ENCODE measurements at regions not wholly inside any gene's neighbourhood (a gene's known extent, or its start where the extent isn't known, plus 50 kb on each side); places are given as distances from the start of the nearest gene placed in this dataset.
"Not testable (repeated sequence)": the region's sequence is repeated elsewhere in the genome, so short reads cannot be mapped to it uniquely, and the experiment has no call there.

DNA sequence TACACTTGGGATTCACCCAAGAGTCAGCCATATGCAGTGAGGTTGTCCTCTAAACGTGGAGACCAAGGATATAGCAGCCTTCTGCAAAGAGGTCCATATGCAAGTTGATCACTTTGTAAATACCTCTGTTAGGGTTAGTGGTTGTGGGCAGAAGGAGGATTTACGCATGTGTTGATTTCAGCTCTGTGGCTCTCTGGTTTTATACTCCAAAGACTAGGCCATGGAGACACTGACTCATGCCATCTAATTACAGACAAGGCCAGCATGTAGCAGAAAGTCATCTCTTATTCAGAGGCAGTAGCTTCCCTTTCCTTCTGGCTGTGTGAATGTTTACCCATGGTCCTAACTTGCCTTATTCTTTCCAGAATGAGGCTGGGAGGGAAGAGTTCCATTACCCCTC, 140.9 kb upstream of the GOLGA6L4 start:
- intact Hi-C loops (cut with micrococcal nuclease): not testable (repeated sequence)

DNA sequence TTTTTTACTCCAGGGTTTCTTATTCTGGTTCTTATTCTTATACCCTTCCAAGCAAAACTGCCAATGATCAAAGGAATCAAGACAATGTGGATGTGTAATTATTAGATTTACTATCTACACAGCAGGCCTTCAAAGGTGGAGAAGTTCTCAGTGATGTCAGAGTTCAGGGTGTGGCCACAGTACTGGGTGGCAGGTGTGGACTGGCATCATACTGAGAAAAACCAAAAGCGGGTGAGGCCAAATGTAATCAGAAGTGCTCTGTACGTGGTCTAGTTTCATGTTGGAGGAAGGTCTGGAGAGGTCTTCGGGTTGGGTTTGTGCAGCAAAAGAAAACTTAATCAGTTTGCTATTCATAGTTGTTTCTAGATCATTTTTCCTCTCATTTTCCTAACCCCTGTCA, 138.5 kb upstream of the GOLGA6L4 start:
- intact Hi-C loops (cut with micrococcal nuclease): not testable (repeated sequence)

DNA sequence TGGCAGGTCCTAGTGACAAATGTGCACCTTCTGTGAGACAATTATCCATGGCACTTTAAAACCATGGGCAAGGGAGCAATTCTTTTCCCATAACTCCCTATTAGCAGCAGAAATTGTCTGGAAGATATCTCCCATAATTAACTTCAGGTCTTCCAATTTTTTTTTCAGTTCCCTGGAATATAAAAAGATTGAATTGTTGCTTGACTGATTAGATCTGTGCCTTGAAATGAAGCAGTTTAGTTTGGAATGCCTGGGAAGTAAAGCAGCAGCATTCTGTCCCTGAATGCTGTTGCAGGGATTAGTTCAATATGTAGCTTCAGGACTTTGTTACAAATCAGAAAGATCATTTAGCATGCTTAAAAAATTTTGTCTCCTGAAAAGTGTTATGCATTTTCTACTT, 137.0 kb upstream of the GOLGA6L4 start:
- intact Hi-C loops (cut with micrococcal nuclease): no loop called here

DNA sequence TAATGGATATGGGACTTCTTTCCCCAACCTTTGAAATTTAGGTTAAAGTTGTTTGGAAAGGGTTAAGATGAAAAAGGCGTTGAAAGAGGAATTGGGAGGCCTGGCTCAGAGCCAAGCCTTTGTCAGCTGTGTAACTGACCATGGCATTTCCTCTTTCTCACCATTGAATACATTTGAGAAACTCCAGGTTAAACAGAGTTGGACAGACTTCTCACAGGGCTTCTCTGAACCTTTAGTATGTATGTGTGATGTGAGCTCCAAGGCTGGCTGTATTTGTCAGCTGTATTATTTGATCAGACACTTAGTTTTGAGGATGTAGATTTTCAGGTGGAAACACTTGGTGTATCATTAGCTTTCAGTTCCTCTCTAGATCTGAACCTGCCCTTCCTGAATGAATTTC, 136.4 kb upstream of the GOLGA6L4 start:
- intact Hi-C loops (cut with micrococcal nuclease): no loop called here

DNA sequence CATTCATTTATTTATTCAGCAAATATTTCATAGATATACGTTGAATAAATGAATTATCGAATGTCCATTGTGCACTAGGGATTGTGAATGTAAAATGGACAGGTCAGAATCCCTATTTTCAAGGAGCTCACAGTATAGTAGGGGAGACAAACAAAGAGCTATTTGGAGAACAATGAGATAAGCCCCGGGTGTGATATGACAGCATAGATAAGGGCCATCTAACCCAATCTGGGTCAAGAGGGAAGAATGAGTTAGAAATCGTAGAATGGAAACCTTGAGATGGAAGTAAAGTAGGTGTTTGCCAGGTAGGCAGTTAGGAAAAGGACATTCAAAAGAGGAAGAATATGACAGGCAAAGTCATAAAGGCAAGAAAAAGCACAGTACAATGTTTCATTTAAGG, 132.2 kb upstream of the GOLGA6L4 start:
- intact Hi-C loops (cut with micrococcal nuclease): loop anchor here (10.0 kb wide), 1 partner anchor 1869 kb away; no protein-coding TSS in a partner anchor

DNA sequence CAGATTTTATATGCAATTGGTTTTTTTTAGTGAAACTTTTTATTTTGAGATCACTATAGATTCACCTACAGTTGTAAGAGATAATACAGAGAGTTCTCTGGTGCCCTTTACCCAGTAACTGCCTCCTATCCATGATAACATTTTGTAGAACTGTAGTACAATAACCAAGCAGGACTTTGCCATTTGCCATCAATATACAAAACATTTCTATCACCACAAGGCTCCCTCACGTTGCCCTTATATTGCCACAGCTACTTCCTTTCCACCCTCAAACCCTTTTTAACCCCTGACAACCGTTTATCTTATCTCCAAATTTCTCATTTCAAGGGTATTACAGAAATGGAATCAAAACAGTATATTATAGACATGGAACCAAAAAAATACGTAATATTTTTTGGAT, 130.7 kb upstream of the GOLGA6L4 start:
- intact Hi-C loops (cut with micrococcal nuclease): loop anchor here (10.0 kb wide), 1 partner anchor 1870 kb away; no protein-coding TSS in a partner anchor

DNA sequence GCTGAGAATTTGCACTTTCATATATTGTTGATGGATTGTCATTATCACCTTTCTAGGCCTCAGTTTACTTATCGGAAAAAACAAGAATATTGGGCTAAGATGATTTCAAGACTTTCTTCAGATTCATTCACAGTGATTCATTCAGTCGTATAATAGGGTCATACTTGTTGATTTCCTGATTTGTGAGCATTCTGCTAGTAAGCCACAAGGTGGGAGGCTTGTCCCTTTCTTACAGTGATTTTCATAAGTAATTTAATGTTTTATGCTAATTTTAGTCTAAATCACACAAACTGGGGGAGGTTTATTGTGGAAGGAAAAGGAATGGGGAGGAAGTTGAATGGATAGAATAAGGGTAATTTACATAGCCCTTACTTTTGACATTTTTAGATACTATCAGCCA, 126.8 kb upstream of the GOLGA6L4 start:
- intact Hi-C loops (cut with micrococcal nuclease): loop anchor here (10.0 kb wide), 1 partner anchor 1874 kb away; no protein-coding TSS in a partner anchor

DNA sequence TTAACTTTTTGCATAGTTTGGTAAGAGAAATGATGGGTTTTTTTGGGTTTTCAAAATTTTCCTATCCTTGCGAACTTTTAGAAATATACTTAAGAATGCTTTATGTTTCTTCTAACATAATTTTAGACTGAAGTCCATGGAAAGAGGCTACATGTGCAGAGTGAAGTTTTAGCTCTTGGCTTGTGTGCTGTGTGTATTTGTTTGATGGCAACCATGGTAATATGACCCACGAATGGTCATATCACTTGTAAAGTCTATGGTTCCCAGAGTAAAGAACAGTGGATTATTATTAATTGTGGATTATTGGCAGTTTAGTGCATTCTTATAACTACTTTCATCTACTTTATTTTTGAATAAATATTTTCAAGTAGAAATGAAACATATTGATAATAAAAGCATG, 124.0 kb upstream of the GOLGA6L4 start:
- intact Hi-C loops (cut with micrococcal nuclease): no loop called here

DNA sequence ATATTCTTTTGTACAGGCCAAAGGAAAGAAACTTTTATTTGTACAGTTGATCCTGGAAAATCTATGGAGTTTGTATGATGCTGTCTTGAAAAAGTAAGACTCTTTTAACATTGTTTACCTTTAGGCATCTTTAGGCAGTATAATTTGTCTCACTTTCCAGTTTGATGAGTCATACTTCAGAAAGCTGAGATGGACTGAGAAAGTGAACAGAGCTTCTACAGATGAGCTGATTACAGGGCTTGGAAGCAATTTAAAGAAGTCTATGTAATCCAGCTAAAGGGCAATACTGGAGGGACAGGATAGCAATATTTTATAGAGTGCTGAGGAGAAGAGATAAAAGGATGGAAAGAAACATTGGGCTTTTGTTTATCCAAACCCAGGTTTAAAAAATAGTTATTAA, 123.5 kb upstream of the GOLGA6L4 start:
- intact Hi-C loops (cut with micrococcal nuclease): no loop called here

DNA sequence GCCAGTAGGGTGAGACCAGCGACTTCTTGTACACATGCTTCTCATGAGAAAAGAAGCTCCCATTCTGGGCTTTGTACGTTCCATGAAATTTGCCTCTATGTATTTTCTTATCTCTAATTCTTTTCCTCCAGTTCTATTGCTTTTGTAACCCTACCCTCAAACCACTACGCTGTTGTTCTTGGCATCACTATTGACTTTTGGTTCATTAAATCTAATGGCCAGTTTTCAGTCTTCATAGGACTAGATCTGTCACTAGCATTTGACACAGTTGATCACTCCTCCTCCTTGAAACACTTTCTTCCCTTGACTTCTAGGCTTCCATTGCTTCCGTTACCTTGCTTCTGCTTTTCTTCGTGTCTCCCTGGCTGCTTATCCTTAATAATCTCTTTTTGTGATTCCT, 121.7 kb upstream of the GOLGA6L4 start:
- intact Hi-C loops (cut with micrococcal nuclease): no loop called here

DNA sequence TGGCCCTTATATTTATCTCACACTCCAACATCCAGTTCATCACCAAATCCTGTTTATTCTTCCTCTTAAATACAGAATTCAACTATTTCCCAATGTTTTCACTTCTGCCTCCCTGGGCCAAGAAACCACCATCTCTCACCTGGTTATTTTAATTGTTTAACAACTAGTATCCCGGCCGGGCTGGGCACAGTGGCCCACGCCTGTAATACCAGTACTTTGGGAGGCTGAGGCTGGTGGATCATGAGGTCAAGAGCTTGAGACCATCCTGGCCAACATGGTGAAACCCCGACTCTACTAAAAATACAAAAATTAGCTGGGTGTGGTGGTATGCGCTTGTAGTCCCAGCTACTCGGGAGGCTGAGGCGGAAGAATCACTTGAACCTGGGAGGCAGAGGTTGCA, 120.9 kb upstream of the GOLGA6L4 start:
- intact Hi-C loops (cut with micrococcal nuclease): not testable (repeated sequence)

DNA sequence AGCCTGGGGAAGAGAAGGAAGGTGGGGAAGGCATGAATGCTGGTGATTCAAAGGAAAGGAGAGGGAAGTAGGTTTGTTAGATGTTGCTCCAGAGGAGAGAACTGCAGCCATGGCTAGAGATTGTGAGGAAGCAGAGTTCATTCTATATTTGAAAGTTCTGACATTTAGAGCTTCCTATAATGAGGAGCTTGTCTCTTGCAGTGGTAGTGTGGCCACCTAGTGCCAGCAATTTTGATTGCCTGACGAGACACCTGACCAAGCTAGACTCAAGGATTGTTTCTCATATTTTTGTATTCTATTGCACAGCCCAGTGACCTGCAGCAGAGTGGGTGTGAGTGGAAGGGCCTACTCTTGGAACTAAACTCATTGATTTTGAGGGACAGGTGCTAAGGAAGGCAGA, 116.2 kb upstream of the GOLGA6L4 start:
- intact Hi-C loops (cut with micrococcal nuclease): not testable (repeated sequence)

DNA sequence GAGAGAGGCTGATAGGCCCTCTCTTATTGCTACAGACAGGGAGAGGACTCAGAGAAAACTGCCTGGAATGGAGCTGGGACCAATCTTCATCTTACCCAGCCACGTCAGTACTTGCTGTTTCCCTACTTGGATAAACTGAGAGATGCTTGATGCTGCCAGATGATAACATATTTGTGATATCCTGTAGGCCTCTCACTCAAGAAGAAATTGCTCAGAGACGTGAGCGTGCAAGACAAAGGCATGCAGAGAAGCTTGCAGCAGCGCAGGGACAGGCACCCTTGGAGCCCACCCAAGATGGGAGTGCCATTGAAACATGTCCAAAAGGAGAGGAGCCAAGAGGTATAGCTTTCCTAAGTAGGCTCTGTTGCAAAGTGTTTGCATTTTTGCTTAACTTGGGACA, 114.7 kb upstream of the GOLGA6L4 start:
- intact Hi-C loops (cut with micrococcal nuclease): not testable (repeated sequence)

DNA sequence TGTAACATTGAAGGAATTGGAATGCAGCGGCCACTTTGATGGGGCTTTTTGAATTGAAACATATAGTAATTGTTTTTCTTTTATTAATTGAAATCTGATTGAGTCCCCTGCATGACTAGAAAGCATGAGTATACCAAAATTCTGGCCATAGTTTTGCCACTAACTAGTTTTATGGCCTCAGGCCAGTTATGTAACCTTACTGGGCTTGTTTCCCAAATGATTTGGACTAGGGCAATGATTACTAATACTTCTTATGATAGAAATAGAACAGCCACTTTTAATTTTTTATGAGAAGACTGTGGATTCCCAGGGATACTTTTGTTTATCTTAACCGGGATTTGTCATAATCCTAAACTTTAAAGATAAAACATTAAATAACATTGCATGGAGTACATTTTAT, 106.9 kb upstream of the GOLGA6L4 start:
- intact Hi-C loops (cut with micrococcal nuclease): not testable (repeated sequence)

DNA sequence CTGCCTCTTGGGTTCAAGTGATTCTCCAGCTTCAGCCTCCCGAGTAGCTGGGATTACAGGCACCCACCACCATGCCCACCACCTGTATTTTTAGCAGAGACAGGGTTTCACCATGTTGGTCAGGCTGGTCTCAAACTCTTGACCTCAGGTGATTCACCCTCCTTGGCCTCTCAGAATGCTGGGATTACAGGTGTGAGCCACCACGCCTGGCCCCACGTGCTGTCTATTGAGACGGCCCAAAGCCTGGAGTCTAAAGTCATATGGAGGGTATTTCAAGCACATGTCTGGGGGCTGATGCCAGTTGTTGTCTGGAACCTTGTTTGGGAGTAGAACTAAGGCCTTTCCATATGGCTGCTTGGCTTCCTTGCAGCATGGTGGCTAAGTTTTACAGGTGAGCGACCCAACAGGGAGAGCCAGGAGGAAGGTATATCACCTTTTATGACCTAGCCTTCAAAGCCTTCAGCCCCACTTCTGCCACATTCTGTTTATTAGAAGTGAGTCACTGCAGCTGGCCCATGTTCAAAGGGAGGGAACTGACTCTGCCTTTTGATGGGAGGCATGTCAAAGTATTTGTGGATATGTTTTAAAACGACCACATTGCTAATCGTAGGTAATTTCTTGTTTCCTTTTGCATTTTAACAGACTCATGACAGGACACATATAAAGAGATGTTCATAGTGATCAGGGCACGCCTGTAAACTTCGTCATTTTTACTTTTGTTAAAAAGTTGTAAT, 105.3 kb upstream of the GOLGA6L4 start:
- intact Hi-C loops (cut with micrococcal nuclease): not testable (repeated sequence)

DNA sequence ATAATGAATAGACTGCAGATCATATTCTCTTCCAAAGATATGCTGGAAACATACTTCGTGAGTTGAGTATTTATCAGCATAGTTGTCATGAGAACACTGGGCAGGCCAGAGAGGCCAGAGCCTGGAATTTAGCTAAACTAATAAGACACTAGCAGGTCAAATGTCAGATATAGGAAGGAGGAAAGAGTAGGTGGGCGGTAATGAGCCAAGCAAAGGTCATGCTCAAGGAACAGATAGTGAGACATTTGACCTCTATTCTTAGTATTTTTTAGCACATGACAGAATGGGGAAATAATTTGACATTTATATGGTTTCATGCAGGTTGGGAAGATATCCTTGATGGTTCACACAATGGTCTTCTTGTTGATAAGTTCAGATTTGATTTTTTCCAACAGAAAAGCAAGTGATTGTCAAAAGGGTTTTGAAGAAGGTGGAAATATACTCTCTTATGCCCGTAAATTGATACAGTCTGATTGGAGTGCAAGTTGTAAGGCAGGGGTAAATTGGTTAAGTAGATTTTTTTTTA, 99.6 kb upstream of the GOLGA6L4 start:
- intact Hi-C loops (cut with micrococcal nuclease): not testable (repeated sequence)

DNA sequence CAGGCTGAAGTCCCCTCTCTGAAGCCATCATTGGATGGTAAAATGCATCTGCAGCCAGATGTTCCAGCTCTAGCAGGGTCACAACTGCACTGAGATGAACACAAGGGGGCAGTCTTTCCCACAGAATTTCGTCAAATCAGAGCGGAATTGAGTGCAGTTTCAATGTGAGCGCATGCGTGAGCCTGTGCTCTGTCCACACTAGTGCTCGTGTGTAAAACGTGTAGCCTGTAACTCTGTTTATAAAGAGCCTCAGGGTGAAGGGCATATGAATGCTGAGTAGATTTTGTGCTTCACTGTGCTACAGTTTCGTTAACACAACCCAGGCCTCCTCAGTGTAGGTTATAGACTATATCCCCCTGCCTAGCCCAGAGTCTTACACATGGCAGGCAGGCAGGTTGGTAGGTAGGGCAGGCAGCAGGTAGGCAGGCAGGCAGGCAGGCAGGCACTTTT, 92.7 kb upstream of the GOLGA6L4 start:
- intact Hi-C loops (cut with micrococcal nuclease): no loop called here

DNA sequence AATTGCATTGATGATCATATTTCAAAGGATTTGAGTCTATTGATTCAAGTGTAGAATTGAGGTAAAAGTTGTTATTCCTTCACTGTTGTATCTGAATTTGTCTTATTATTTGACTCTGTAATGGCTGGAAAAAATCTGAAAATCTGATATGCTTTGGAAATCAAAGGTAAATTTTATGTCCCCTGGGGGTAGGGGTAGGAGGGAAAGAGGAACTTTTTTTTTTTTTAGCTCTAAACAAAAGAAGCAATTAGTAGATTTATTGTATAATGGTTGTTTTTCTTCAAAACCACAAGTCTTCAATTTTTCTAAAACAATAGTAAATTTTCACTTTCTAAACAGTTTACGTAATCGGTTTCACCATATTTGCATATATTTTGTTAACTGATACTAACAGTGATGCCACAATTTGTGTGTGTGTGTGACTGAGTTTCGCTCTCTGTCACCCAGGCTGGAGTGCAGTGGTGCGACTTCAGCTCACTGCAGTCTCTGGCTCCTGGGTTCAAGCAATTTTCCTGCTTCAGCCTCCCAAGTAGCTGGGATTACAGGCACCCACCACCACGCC, 91.7 kb upstream of the GOLGA6L4 start:
- intact Hi-C loops (cut with micrococcal nuclease): no loop called here

DNA sequence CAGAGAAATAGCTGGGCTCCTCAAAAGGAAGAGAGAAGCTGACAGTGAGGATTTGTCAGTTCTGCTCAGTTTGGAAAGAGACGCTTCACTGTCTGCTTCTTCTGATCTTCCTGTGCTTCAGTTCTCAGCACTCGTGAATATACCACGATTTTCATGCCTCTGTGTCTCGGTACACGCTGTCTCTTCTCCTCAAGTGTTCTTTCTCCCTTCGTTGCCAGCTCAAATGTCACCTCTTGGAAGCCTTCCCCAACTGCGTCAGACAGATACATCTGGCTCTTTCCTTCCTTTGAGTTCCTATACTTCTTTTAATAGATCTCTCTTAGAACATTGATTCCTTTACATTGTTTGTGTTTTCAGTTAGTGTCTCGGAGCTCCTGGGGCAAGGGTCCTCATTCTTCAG, 90.6 kb upstream of the GOLGA6L4 start:
- intact Hi-C loops (cut with micrococcal nuclease): not testable (repeated sequence)

DNA sequence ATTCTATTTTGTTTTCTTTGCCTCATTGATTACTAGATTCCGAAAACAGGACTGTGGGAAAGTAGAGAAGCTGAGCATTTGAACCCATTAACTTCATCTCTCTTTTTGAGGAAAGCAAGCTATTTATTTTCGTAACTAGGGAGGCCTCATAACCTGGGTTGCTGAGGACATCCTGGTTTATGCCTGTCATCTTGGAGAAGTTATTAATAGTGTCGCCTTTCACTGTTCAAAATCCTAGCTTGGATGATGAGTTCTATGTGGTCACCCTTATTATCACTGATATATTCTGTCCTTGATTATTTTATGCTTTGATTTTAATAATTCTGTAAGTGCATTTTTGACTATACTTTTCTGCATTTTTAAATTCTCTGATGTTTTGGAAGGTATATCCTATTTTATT, 89.3 kb upstream of the GOLGA6L4 start:
- intact Hi-C loops (cut with micrococcal nuclease): not testable (repeated sequence)

DNA sequence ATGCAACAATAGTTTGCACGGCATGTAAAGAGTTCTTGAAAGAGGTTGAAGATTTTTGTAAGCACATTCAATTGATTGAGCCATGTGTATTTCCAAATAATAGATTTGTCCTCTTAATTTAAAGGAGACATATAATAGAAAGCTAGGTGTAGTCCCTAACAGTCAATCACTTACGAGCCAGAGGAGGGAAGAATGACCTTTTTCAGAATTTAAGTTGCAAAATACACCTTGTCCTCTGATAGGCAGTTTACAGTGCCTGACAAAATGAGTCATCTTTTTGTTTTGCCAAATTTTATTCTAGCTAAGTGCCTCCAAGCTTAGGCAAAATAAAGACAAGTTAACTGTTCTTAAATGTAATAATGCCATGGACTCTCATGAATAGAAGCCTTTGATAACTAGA, 88.3 kb upstream of the GOLGA6L4 start:
- intact Hi-C loops (cut with micrococcal nuclease): not testable (repeated sequence)

DNA sequence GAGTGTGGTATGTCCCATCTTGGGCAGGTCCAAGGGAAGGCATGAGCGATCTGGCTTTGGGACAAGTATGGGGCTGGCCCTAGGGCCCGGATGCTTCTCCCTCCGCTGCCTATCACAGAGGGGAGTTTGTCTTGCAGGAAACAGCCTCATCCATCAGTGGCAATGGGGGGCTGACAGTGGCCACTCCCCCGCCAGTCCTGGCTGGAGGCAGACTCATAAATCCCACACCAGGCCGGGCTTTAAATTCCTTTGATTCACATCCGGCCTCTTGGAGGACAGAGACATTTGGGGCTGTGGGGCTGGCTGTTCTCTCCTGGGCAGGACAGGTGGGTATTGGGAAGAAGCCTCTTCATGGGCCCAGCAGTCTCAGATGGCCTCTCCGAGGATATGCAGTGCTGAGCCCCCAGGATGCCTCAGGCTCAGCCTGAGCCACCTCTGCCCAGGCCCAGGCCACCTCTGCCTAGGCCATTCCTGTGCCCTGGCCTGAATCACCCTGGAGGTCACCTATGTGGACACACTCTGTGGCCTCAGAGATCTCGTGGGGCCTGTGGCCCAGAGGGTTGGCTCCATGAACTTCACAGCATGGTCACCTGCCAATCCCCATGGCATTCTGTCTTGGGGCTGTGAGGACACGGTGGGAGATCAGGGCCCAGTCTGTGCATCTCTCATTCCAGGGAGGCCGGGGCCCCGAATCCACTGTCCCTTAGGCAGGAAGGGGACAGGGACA, 84.2 kb upstream of the GOLGA6L4 start:
- intact Hi-C loops (cut with micrococcal nuclease): no loop called here

All from T-helper 1 cell treated with Interleukin-12 subunit alpha and Interleukin-12 subunit beta and Interleukin-4 antibody, amounts not matched to agents 30 ng/mL and 1 ng/mL, for 36 hours (primary cell).